ENCODE measurements at regions not wholly inside any gene's neighbourhood (a gene's known extent, or its start where the extent isn't known, plus 50 kb on each side); places are given as distances from the start of the nearest gene placed in this dataset.

GRCh38 chr17:420479-421175, 68.0 kb upstream of the RPH3AL start:
- DNase-seq (ENCODE audit: low read depth), result no peak
- no peak for TF ChIP-seq CTCF (conservative IDR thresholded peaks at IDR 0.05; ENCODE audit: low read depth, low read length)
- H3K4me3 ChIP-seq (ENCODE audit: low read depth, low read length), result no peak overlapping the region

- no peak for TF ChIP-seq CTCF (conservative IDR thresholded peaks at IDR 0.05; ENCODE audit: low read depth, low read length)
- no peak overlapping the region for H3K4me3 ChIP-seq (ENCODE audit: low read depth, low read length)
- DNase-seq (ENCODE audit: low read depth), result no peak
These were observed 66.6 kb upstream of the RPH3AL start for GRCh38 chr17:419073-419735.

- H3K4me3 ChIP-seq (ENCODE audit: low read depth, low read length), result no peak overlapping the region
- no peak for TF ChIP-seq CTCF (conservative IDR thresholded peaks at IDR 0.05; ENCODE audit: low read depth, low read length)
- no peak for DNase-seq (ENCODE audit: low read depth)
These were observed 65.8 kb upstream of the RPH3AL start for GRCh38 chr17:418421-418751.

- no peak for DNase-seq (ENCODE audit: low read depth)
- H3K4me3 ChIP-seq (ENCODE audit: low read depth, low read length), result no peak overlapping the region
- no peak for TF ChIP-seq CTCF (conservative IDR thresholded peaks at IDR 0.05; ENCODE audit: low read depth, low read length)
These were observed 65.2 kb upstream of the RPH3AL start for GRCh38 chr17:417691-418420.

- H3K4me3 ChIP-seq (ENCODE audit: low read depth, low read length), result no peak overlapping the region
- no peak for DNase-seq (ENCODE audit: low read depth)
- no peak for TF ChIP-seq CTCF (conservative IDR thresholded peaks at IDR 0.05; ENCODE audit: low read depth, low read length)
These were observed 63.9 kb upstream of the RPH3AL start for GRCh38 chr17:416293-417206.

GRCh38 chr17:413706-414380, 61.2 kb upstream of the RPH3AL start:
- no peak overlapping the region for H3K4me3 ChIP-seq (ENCODE audit: low read depth, low read length)
- no peak for TF ChIP-seq CTCF (conservative IDR thresholded peaks at IDR 0.05; ENCODE audit: low read depth, low read length)
- no peak for DNase-seq (ENCODE audit: low read depth)

Data from choroid plexus epithelial cell (primary cell).